ENCODE measurements at regions not wholly inside any gene's neighbourhood (a gene's known extent, or its start where the extent isn't known, plus 50 kb on each side); places are given as distances from the start of the nearest gene placed in this dataset.

- TF ChIP-seq ZBTB40 (IDR thresholded peaks at IDR 0.05; ENCODE audit: borderline replicate concordance) (no peak), MEF2A (IDR thresholded peaks at IDR 0.05; ENCODE audit: insufficient read depth, low read depth, low read length) (no peak), TAF1 (IDR thresholded peaks at IDR 0.05; ENCODE audit: borderline replicate concordance, low read depth, low read length) (no peak)
These were observed 468.7 kb upstream of the FANCL start (continued) for GRCh38 chr2:58709687-58710354.

- ATAC-seq (no peak; the same call in 2 of the 3 replicates), FAIRE-seq (no peak), DNase-seq (ENCODE audit: low read depth, low spot score) (no peak)
- Histone ChIP-seq H3K27ac (ENCODE audit: control insufficient read depth, insufficient read depth) (no peak overlapping the region), H4K20me1 (ENCODE audit: control insufficient read depth, insufficient read depth) (no peaks in the 10 kb centered on the region), H3K27me3 (replicated peaks in 1 of 2; ENCODE audit: control insufficient read depth in 2 of 2, insufficient read depth in 2 of 2, low read length in 1 of 2) (no peaks in the 10 kb centered on the region), H2AFZ (ENCODE audit: control insufficient read depth, low read depth, low read length) (no peak overlapping the region), H3K4me2 (ENCODE audit: control insufficient read depth, insufficient read depth) (no peak overlapping the region), H3K9ac (ENCODE audit: control insufficient read depth, insufficient read depth, low read length) (no peak overlapping the region), H3K9me3 (replicated peaks; ENCODE audit: control insufficient read depth, insufficient read depth, low read length) (no peaks in the 10 kb centered on the region), H3K4me1 (ENCODE audit: control insufficient read depth, insufficient read depth, low read length) (no peaks in the 10 kb centered on the region), H3K4me3 (no peak overlapping the region), H3K79me2 (ENCODE audit: control insufficient read depth, insufficient read depth, low read length) (no peaks in the 10 kb centered on the region), H3K36me3 (ENCODE audit: control insufficient read depth in 2 of 2, insufficient read depth in 2 of 2, low read length in 1 of 2) (no peaks in the 10 kb centered on the region)
- RAD21 ChIA-PET (ENCODE audit: unreplicated experiment) = no interaction called here
- no TSS peak for BruUV-seq (replicated peaks)
- SMC1A ChIA-PET (ENCODE audit: uncharacterized antibody, unreplicated experiment) = interaction anchor here (1.5 kb wide), 1 partner anchor 9 kb away, joined by 4 read pairs; no protein-coding TSS in a partner anchor
- 22% methylated on average over 4 of the region's 4 CpGs for WGBS (ENCODE audit: insufficient coverage, insufficient replicate concordance, low lambda C conversion rate, missing lambda C conversion rate)
- CTCF ChIA-PET = no interaction called here
- no peak for TF ChIP-seq PBX3 (IDR thresholded peaks at IDR 0.05; ENCODE audit: insufficient replicate concordance, low read depth, low read length)
- no peak for TF ChIP-seq ZBTB4 (CRISPR knock-in tag; IDR thresholded peaks at IDR 0.05)
- no peak for TF ChIP-seq PKNOX1 (IDR thresholded peaks at IDR 0.05)
- TF ChIP-seq ZNF24 (IDR thresholded peaks at IDR 0.05) = no peak
- intact Hi-C loops (cut with micrococcal nuclease; ENCODE audit: unreplicated experiment) (no loop called here), in situ Hi-C loops (cut with MboI) (no loop called here)
- POLR2A ChIA-PET = no interaction called here
These were observed 468.1 kb upstream of the FANCL start for GRCh38 chr2:58709274-58709673.

All from GM12878 (cell line).